ENCODE measurements at regions not wholly inside any gene's neighbourhood (a gene's known extent, or its start where the extent isn't known, plus 50 kb on each side); places are given as distances from the start of the nearest gene placed in this dataset.
"Not testable (repeated sequence)": the region's sequence is repeated elsewhere in the genome, so short reads cannot be mapped to it uniquely, and the experiment has no call there.

GRCh38 chr6:8170245-8170644, 67.9 kb upstream of the EEF1E1 start:
- H2BK5ac ChIP-seq (ENCODE audit: low read depth, low read length, poor library complexity, severe bottlenecking), result no peak overlapping the region
- H3K4me1 ChIP-seq (ENCODE audit: control insufficient read depth, insufficient read depth, low read depth, low read length), result peaks cover 5% of the 10 kb centered on the region
- no peak overlapping the region for H2BK120ac ChIP-seq (ENCODE audit: low read depth, low read length)
- H3K27me3 ChIP-seq (ENCODE audit: control insufficient read depth in 1 of 2, insufficient read depth in 1 of 2, low read length in 2 of 2), result no peaks in the 10 kb centered on the region
- H4K91ac ChIP-seq (ENCODE audit: low read length), result no peak overlapping the region
- H3K9me3 ChIP-seq (ENCODE audit: control insufficient read depth, low read length), result no peaks in the 10 kb centered on the region
- H3K36me3 ChIP-seq (ENCODE audit: control insufficient read depth in 1 of 2, insufficient read depth in 2 of 2, low read depth in 1 of 2, low read length in 2 of 2), result no peaks in the 10 kb centered on the region
- H2AFZ ChIP-seq (ENCODE audit: low read depth, low read length), result no peak overlapping the region
- H2BK12ac ChIP-seq (ENCODE audit: low read length in 2 of 2), result no peak overlapping the region
- peak overlapping the region; percentile 66 for H3K27ac ChIP-seq (ENCODE audit: low read length, poor library complexity, severe bottlenecking)
- H3K4ac ChIP-seq (ENCODE audit: low read depth in 1 of 2, low read length in 2 of 2), result no peak overlapping the region
- H3K23ac ChIP-seq (ENCODE audit: low read length in 2 of 2), result no peak overlapping the region
- no peak overlapping the region for H3K18ac ChIP-seq (ENCODE audit: low read depth in 1 of 2, low read length in 2 of 2)
- H3K14ac ChIP-seq (ENCODE audit: low read length in 2 of 2), result no peak overlapping the region
- whole genome bisulfite sequencing, result 97% methylated on average over 2 of the region's 3 CpGs
- no peak overlapping the region for H3K4me3 ChIP-seq (ENCODE audit: insufficient read depth in 1 of 2, low read depth in 1 of 2, low read length in 2 of 2)
- no peak overlapping the region for H3K9ac ChIP-seq (ENCODE audit: low read length)
- no peak for DNase-seq
- H2AK5ac ChIP-seq (ENCODE audit: low read length, severe bottlenecking), result peak overlapping the region; percentile 85
- H3K79me1 ChIP-seq (replicated peaks; ENCODE audit: low read length, poor library complexity, severe bottlenecking), result no peaks in the 10 kb centered on the region
- H4K8ac ChIP-seq (ENCODE audit: low read length), result no peak overlapping the region
- H2BK15ac ChIP-seq (ENCODE audit: low read depth, poor library complexity, severe bottlenecking), result no peak overlapping the region
- H3K4me2 ChIP-seq (ENCODE audit: low read length, poor library complexity, severe bottlenecking), result no peak overlapping the region

- Histone ChIP-seq H3K9ac (ENCODE audit: low read length) (no peak overlapping the region), H2BK12ac (ENCODE audit: low read length in 2 of 2) (no peak overlapping the region), H3K27me3 (ENCODE audit: control insufficient read depth in 1 of 2, insufficient read depth in 1 of 2, low read length in 2 of 2) (no peaks in the 10 kb centered on the region), H3K36me3 (ENCODE audit: control insufficient read depth in 1 of 2, insufficient read depth in 2 of 2, low read depth in 1 of 2, low read length in 2 of 2) (no peaks in the 10 kb centered on the region), H2BK5ac (ENCODE audit: low read depth, low read length, poor library complexity, severe bottlenecking) (no peak overlapping the region), H3K79me1 (replicated peaks; ENCODE audit: low read length, poor library complexity, severe bottlenecking) (no peaks in the 10 kb centered on the region), H2AFZ (ENCODE audit: low read depth, low read length) (no peak overlapping the region), H4K8ac (ENCODE audit: low read length) (no peak overlapping the region), H3K4ac (ENCODE audit: low read depth in 1 of 2, low read length in 2 of 2) (no peak overlapping the region), H2BK15ac (ENCODE audit: low read depth, poor library complexity, severe bottlenecking) (no peak overlapping the region), H3K14ac (ENCODE audit: low read length in 2 of 2) (no peak overlapping the region), H4K91ac (ENCODE audit: low read length) (no peak overlapping the region), H3K4me3 (ENCODE audit: insufficient read depth in 1 of 2, low read depth in 1 of 2, low read length in 2 of 2) (no peak overlapping the region), H3K27ac (ENCODE audit: low read length, poor library complexity, severe bottlenecking) (no peak overlapping the region), H3K4me1 (ENCODE audit: control insufficient read depth, insufficient read depth, low read depth, low read length) (peaks cover 3% of the 10 kb centered on the region), H3K23ac (ENCODE audit: low read length in 2 of 2) (no peak overlapping the region), H2BK120ac (ENCODE audit: low read depth, low read length) (no peak overlapping the region), H2AK5ac (ENCODE audit: low read length, severe bottlenecking) (no peak overlapping the region), H3K4me2 (ENCODE audit: low read length, poor library complexity, severe bottlenecking) (no peak overlapping the region), H3K18ac (ENCODE audit: low read depth in 1 of 2, low read length in 2 of 2) (no peak overlapping the region), H3K9me3 (ENCODE audit: control insufficient read depth, low read length) (no peaks in the 10 kb centered on the region)
- DNase-seq, result no peak
Observed at GRCh38 chr6:8166156-8166555, 63.8 kb upstream of the EEF1E1 start.

GRCh38 chr6:8165008-8165407, 62.7 kb upstream of the EEF1E1 start:
- not testable (repeated sequence) for H4K91ac ChIP-seq (ENCODE audit: low read length); H4K8ac ChIP-seq (ENCODE audit: low read length); H3K9me3 ChIP-seq (ENCODE audit: control insufficient read depth, low read length); H3K14ac ChIP-seq (ENCODE audit: low read length in 2 of 2); H2BK15ac ChIP-seq (ENCODE audit: low read depth, poor library complexity, severe bottlenecking); H3K9ac ChIP-seq (ENCODE audit: low read length); H3K4me3 ChIP-seq (ENCODE audit: insufficient read depth in 1 of 2, low read depth in 1 of 2, low read length in 2 of 2); H3K18ac ChIP-seq (ENCODE audit: low read depth in 1 of 2, low read length in 2 of 2); H2BK120ac ChIP-seq (ENCODE audit: low read depth, low read length); H2BK12ac ChIP-seq (ENCODE audit: low read length in 2 of 2); H3K4ac ChIP-seq (ENCODE audit: low read depth in 1 of 2, low read length in 2 of 2); H3K27ac ChIP-seq (ENCODE audit: low read length, poor library complexity, severe bottlenecking); H2BK5ac ChIP-seq (ENCODE audit: low read depth, low read length, poor library complexity, severe bottlenecking); H3K27me3 ChIP-seq (ENCODE audit: control insufficient read depth in 1 of 2, insufficient read depth in 1 of 2, low read length in 2 of 2); H3K4me1 ChIP-seq (ENCODE audit: control insufficient read depth, insufficient read depth, low read depth, low read length); H3K36me3 ChIP-seq (ENCODE audit: control insufficient read depth in 1 of 2, insufficient read depth in 2 of 2, low read depth in 1 of 2, low read length in 2 of 2); H3K23ac ChIP-seq (ENCODE audit: low read length in 2 of 2); H3K79me1 ChIP-seq (replicated peaks; ENCODE audit: low read length, poor library complexity, severe bottlenecking); H2AFZ ChIP-seq (ENCODE audit: low read depth, low read length); H2AK5ac ChIP-seq (ENCODE audit: low read length, severe bottlenecking); DNase-seq; H3K4me2 ChIP-seq (ENCODE audit: low read length, poor library complexity, severe bottlenecking)
- 96% methylated on average over 17 of the region's 17 CpGs for WGBS

GRCh38 chr6:8164281-8164680, 61.9 kb upstream of the EEF1E1 start:
- DNase-seq; H3K4me3 ChIP-seq (ENCODE audit: insufficient read depth in 1 of 2, low read depth in 1 of 2, low read length in 2 of 2); H2BK5ac ChIP-seq (ENCODE audit: low read depth, low read length, poor library complexity, severe bottlenecking); H3K23ac ChIP-seq (ENCODE audit: low read length in 2 of 2); H2BK12ac ChIP-seq (ENCODE audit: low read length in 2 of 2); H4K91ac ChIP-seq (ENCODE audit: low read length); H2AFZ ChIP-seq (ENCODE audit: low read depth, low read length); H3K9ac ChIP-seq (ENCODE audit: low read length); H3K4ac ChIP-seq (ENCODE audit: low read depth in 1 of 2, low read length in 2 of 2); H3K9me3 ChIP-seq (ENCODE audit: control insufficient read depth, low read length); H3K4me2 ChIP-seq (ENCODE audit: low read length, poor library complexity, severe bottlenecking); H3K4me1 ChIP-seq (ENCODE audit: control insufficient read depth, insufficient read depth, low read depth, low read length); H4K8ac ChIP-seq (ENCODE audit: low read length); H3K27me3 ChIP-seq (ENCODE audit: control insufficient read depth in 1 of 2, insufficient read depth in 1 of 2, low read length in 2 of 2); H2BK120ac ChIP-seq (ENCODE audit: low read depth, low read length); H3K14ac ChIP-seq (ENCODE audit: low read length in 2 of 2); H2BK15ac ChIP-seq (ENCODE audit: low read depth, poor library complexity, severe bottlenecking); H2AK5ac ChIP-seq (ENCODE audit: low read length, severe bottlenecking); H3K18ac ChIP-seq (ENCODE audit: low read depth in 1 of 2, low read length in 2 of 2); H3K27ac ChIP-seq (ENCODE audit: low read length, poor library complexity, severe bottlenecking); H3K36me3 ChIP-seq (ENCODE audit: control insufficient read depth in 1 of 2, insufficient read depth in 2 of 2, low read depth in 1 of 2, low read length in 2 of 2); H3K79me1 ChIP-seq (replicated peaks; ENCODE audit: low read length, poor library complexity, severe bottlenecking): not testable (repeated sequence)
- 94% methylated on average over 25 of the region's 29 CpGs for WGBS

Measured in mesenchymal stem cell (in vitro differentiated cells and primary cell).